ENCODE measurements at regions not wholly inside any gene's neighbourhood (a gene's known extent, or its start where the extent isn't known, plus 50 kb on each side); places are given as distances from the start of the nearest gene placed in this dataset.

GRCh38 chr9:81293651-81294050 is 395.7 kb downstream of the TLE1 start:
- Histone ChIP-seq H3K4me1 (no peaks in the 10 kb centered on the region), H3K36me3 (no peaks in the 10 kb centered on the region), H3K4me3 (no peak overlapping the region), H3K27ac (no peak overlapping the region), H3K27me3 (no peaks in the 10 kb centered on the region), H3K9me3 (no peaks in the 10 kb centered on the region)
- no peak for DNase-seq (ENCODE audit: extremely low spot score in 2 of 2)
- TF ChIP-seq CTCF (IDR thresholded peaks at IDR 0.05), result no peak
- no peak for TF ChIP-seq POLR2AphosphoS5 (IDR thresholded peaks at IDR 0.05; ENCODE audit: insufficient read depth in 1 of 2, low read depth in 1 of 2)
- TF ChIP-seq POLR2A (IDR thresholded peaks at IDR 0.05), result no peak
- intact Hi-C loops (cut with DNase I), result no loop called here

- no peak for TF ChIP-seq POLR2AphosphoS5 (IDR thresholded peaks at IDR 0.05; ENCODE audit: insufficient read depth in 1 of 2, low read depth in 1 of 2)
- TF ChIP-seq CTCF (IDR thresholded peaks at IDR 0.05), result no peak
- no peak for TF ChIP-seq POLR2A (IDR thresholded peaks at IDR 0.05)
Measured at GRCh38 chr9:81292056-81292805, 397.1 kb downstream of the TLE1 start.

GRCh38 chr9:81289622-81290021 is 399.7 kb downstream of the TLE1 start:
- Histone ChIP-seq H3K4me3 (no peak overlapping the region), H3K27me3 (no peaks in the 10 kb centered on the region), H3K4me1 (no peaks in the 10 kb centered on the region), H3K36me3 (no peaks in the 10 kb centered on the region), H3K9me3 (no peaks in the 10 kb centered on the region), H3K27ac (no peak overlapping the region)
- intact Hi-C loops (cut with DNase I), result no loop called here
- TF ChIP-seq POLR2A (IDR thresholded peaks at IDR 0.05) (no peak), POLR2AphosphoS5 (IDR thresholded peaks at IDR 0.05; ENCODE audit: insufficient read depth in 1 of 2, low read depth in 1 of 2) (no peak), CTCF (IDR thresholded peaks at IDR 0.05) (no peak)
- no peak for DNase-seq (ENCODE audit: extremely low spot score in 2 of 2)

More at GRCh38 chr9:81292056-81292805, 397.1 kb downstream of the TLE1 start:
- no peak for DNase-seq (ENCODE audit: extremely low spot score in 2 of 2)
- Histone ChIP-seq H3K4me3 (no peak overlapping the region), H3K27ac (no peak overlapping the region), H3K36me3 (no peaks in the 10 kb centered on the region), H3K9me3 (no peaks in the 10 kb centered on the region), H3K27me3 (no peaks in the 10 kb centered on the region), H3K4me1 (no peaks in the 10 kb centered on the region)
- intact Hi-C loops (cut with DNase I), result no loop called here

GRCh38 chr9:81268048-81268447 is 421.3 kb downstream of the TLE1 start:
- intact Hi-C loops (cut with DNase I), result no loop called here
- Histone ChIP-seq H3K27ac (no peak overlapping the region), H3K9me3 (no peaks in the 10 kb centered on the region), H3K4me3 (no peak overlapping the region), H3K4me1 (no peaks in the 10 kb centered on the region), H3K27me3 (no peaks in the 10 kb centered on the region), H3K36me3 (no peaks in the 10 kb centered on the region)
- TF ChIP-seq CTCF (IDR thresholded peaks at IDR 0.05) (no peak), POLR2AphosphoS5 (IDR thresholded peaks at IDR 0.05; ENCODE audit: insufficient read depth in 1 of 2, low read depth in 1 of 2) (no peak)
- no peak for DNase-seq (ENCODE audit: extremely low spot score in 2 of 2)

- DNase-seq (ENCODE audit: extremely low spot score in 2 of 2), result no peak
- no peak overlapping the region for H3K4me3 ChIP-seq
- H3K9me3 ChIP-seq, result no peaks in the 10 kb centered on the region
- H3K27ac ChIP-seq, result no peak overlapping the region
- no peaks in the 10 kb centered on the region for H3K27me3 ChIP-seq
- no peaks in the 10 kb centered on the region for H3K36me3 ChIP-seq
- no peaks in the 10 kb centered on the region for H3K4me1 ChIP-seq
- TF ChIP-seq CTCF (IDR thresholded peaks at IDR 0.05), result no peak
- intact Hi-C loops (cut with DNase I), result no loop called here
Measured at GRCh38 chr9:81266674-81267073, 422.7 kb downstream of the TLE1 start.

All from vagina (tissue), 2 donors.